ENCODE measurements at regions not wholly inside any gene's neighbourhood (a gene's known extent, or its start where the extent isn't known, plus 50 kb on each side); places are given as distances from the start of the nearest gene placed in this dataset.

DNA sequence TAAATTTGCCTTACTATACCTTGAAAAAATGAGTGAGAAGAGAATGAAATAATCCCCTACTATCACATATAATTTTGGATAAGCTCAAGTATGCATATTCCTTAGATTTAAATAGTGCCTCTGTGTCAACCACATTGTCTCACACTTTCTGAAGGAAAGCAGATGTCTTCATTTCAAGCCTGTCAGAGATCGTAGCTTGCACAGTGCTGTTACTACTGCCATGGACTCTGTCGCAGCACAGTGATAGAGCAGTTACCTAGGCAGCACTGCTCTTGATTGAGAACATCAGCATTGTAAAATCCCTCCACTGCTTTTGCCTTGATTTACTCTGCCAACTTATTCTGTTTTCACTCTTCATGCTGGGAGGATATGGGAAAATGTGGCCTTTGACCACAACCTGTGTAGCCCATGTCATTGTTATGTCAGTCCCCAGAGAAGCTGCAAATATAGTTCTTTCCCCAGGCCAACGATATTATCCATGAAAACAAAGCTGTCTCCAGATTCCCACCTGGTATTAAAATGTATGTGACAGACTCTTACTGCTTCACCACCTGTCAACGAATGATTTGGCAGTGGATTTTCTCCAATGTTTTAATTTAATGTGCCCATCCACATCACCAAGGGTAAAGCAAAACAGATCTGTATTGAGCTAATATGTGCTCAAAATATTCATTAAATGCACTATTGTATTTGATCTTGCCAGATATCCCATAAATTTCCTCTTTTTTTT is 675.7 kb downstream of the METTL4 start:
- no peaks in the 10 kb centered on the region for H3K27me3 ChIP-seq (ENCODE audit: control insufficient read depth, insufficient read depth, low read length, poor library complexity, severe bottlenecking)
- 92 to 93% methylated on average over 4 of the region's 4 CpGs for WGBS, 2 experiments
- no peak overlapping the region for H3K27ac ChIP-seq (ENCODE audit: insufficient read depth, low read depth, low read length, poor library complexity, severe bottlenecking)
- H3K9me3 ChIP-seq (ENCODE audit: control insufficient read depth, low read length) = no peaks in the 10 kb centered on the region
- H3K4me3 ChIP-seq (ENCODE audit: insufficient read depth, low read depth, low read length) = no peak overlapping the region
- H3K4me1 ChIP-seq (ENCODE audit: control insufficient read depth, insufficient read depth, low read length) = peaks cover 7% of the 10 kb centered on the region
- H3K36me3 ChIP-seq (ENCODE audit: control insufficient read depth, insufficient read depth, low read length) = no peaks in the 10 kb centered on the region

DNA sequence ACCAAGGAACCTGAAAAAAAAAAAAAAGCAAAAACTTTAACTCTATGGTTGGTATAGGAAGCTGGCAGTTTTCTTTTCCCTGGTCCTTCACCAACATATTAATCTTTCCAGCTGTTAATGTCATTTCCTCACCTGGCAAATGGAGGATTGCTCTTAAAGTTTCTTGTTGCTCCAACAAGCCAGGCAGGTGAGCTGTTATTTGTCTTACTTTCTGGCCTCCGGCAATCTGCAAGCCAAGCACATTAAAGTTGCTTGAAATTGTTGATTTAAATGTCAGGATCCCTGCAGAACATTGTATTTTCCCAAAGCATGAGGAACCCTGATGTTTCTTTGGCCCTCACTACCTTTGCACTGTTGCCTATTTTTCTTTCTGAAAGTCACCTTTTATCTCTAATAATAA is 664.9 kb downstream of the METTL4 start:
- WGBS, 2 experiments = 92 to 97% methylated on average over 1 of the region's 1 CpG
- Histone ChIP-seq H3K27ac (ENCODE audit: insufficient read depth, low read depth, low read length, poor library complexity, severe bottlenecking) (no peak overlapping the region), H3K4me1 (ENCODE audit: control insufficient read depth, insufficient read depth, low read length) (no peaks in the 10 kb centered on the region), H3K36me3 (ENCODE audit: control insufficient read depth, insufficient read depth, low read length) (no peaks in the 10 kb centered on the region), H3K4me3 (ENCODE audit: insufficient read depth, low read depth, low read length) (no peak overlapping the region), H3K27me3 (ENCODE audit: control insufficient read depth, insufficient read depth, low read length, poor library complexity, severe bottlenecking) (no peaks in the 10 kb centered on the region), H3K9me3 (ENCODE audit: control insufficient read depth, low read length) (no peaks in the 10 kb centered on the region)

DNA sequence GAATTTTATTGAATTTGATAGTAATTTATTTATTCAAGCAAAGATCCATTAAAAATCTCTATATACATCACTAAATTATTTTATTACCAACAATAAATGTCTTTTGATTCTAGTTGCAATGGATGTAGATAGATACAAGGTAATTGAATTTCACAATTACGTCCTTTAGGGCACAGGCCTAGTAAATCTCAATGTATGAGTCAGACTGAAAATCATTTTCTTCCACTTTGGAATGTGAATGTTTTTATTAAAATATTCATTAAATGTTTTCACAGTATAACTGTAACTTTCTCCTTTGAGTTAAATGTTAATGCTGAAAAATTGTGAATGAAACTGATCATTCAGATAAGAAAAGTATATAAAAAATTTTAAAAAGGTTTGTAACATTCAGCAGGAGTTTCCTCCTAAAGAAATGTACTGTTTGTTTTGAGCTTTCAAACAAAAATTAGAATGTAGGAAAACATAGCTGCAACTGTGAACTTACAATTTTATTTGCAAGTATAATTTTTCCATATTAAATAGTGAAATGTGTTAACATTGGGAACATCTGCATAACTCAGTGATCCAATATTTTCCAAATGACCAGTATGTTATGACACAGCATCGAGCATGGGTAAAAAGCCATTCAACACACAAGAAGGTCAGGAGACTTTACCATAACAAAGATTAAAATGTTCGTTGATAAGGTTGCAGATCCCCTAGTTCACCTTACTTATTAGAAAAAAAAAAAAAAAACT is 663.7 kb downstream of the METTL4 start:
- H3K27me3 ChIP-seq (ENCODE audit: control insufficient read depth, insufficient read depth, low read length, poor library complexity, severe bottlenecking) = no peaks in the 10 kb centered on the region
- H3K36me3 ChIP-seq (ENCODE audit: control insufficient read depth, insufficient read depth, low read length) = no peaks in the 10 kb centered on the region
- no peaks in the 10 kb centered on the region for H3K4me1 ChIP-seq (ENCODE audit: control insufficient read depth, insufficient read depth, low read length)
- H3K27ac ChIP-seq (ENCODE audit: insufficient read depth, low read depth, low read length, poor library complexity, severe bottlenecking) = no peak overlapping the region
- no peaks in the 10 kb centered on the region for H3K9me3 ChIP-seq (ENCODE audit: control insufficient read depth, low read length)
- WGBS, 2 experiments = 99 to 100% methylated on average over 1 to 3 of the region's 3 CpGs
- no peak overlapping the region for H3K4me3 ChIP-seq (ENCODE audit: insufficient read depth, low read depth, low read length)

DNA sequence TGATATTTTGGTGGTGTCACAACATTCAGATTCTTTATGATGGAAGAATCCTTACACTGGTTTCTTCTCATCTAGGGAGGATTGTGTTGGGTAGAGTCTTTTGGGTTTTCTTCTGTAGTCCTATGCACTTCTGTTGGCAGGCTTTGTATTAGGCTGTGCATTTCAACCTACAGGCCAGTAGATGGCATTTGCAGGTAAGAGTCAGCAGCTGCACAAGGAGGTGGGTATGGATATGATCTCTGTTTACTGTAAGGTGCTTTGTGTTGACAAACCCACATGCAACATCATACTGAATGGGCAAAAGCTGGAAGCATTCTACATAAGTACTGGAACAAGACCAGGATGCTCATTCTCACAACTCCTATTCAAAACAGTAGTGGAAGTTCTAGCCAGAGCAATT is 656.8 kb downstream of the METTL4 start:
- H3K27me3 ChIP-seq (ENCODE audit: control insufficient read depth, insufficient read depth, low read length, poor library complexity, severe bottlenecking) = no peaks in the 10 kb centered on the region
- H3K4me1 ChIP-seq (ENCODE audit: control insufficient read depth, insufficient read depth, low read length) = no peaks in the 10 kb centered on the region
- H3K27ac ChIP-seq (ENCODE audit: insufficient read depth, low read depth, low read length, poor library complexity, severe bottlenecking) = no peak overlapping the region
- H3K9me3 ChIP-seq (ENCODE audit: control insufficient read depth, low read length) = no peaks in the 10 kb centered on the region
- H3K4me3 ChIP-seq (ENCODE audit: insufficient read depth, low read depth, low read length) = no peak overlapping the region
- no peaks in the 10 kb centered on the region for H3K36me3 ChIP-seq (ENCODE audit: control insufficient read depth, insufficient read depth, low read length)

DNA sequence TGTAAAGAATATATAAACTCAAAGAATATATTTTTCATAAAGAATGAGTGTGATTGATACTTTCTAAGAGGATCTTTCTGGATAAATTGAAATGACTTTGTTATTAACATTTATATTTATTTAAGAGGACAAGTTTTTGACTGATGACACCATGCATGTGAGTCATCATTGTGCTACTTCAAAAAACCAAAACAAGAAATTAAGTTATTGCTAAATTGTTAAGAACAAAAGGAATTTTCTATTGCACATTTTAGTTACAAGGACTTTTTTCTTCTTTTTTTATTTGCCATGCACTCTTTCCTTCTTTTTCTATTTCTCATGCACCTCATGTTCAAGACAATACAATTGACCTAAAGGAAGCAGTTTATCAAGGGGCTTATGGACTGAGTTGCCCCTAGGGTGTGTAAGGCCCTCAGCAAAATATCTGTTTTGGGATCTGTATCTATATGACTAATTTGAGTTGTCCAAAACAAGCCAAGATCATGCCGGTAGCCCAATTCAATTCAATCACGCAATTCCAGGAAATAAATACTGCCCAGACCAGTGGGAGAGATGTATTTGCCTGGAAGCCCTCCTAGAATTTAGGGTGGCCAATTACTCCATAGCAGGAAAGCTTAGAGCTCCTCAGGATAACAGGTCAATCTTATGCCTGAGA is 654.3 kb downstream of the METTL4 start:
- Histone ChIP-seq H3K9me3 (ENCODE audit: control insufficient read depth, low read length) (no peaks in the 10 kb centered on the region), H3K4me1 (ENCODE audit: control insufficient read depth, insufficient read depth, low read length) (no peaks in the 10 kb centered on the region), H3K27ac (ENCODE audit: insufficient read depth, low read depth, low read length, poor library complexity, severe bottlenecking) (no peak overlapping the region), H3K27me3 (ENCODE audit: control insufficient read depth, insufficient read depth, low read length, poor library complexity, severe bottlenecking) (no peaks in the 10 kb centered on the region), H3K36me3 (ENCODE audit: control insufficient read depth, insufficient read depth, low read length) (no peaks in the 10 kb centered on the region), H3K4me3 (ENCODE audit: insufficient read depth, low read depth, low read length) (no peak overlapping the region)
- WGBS, 2 experiments = 76 to 89% methylated on average over 2 of the region's 2 CpGs

DNA sequence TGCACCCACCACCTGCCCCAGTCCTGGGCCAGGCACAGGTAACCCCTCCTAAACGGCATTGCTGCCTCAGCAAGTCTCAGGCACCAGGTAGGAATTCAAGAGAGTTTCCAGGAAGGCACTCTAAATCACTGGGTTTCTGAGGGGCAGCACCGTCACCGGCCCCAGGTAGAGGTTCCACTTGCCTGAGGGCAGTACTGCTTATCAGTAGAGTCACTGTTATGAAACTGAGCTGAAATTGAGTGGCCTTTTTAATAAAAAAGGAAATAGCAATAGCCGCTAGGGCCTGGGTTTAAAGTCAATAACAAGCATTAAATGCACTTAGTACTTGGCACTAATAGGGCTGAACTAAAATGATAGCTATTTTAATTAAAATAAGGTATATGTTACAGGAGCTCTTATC is 653.7 kb downstream of the METTL4 start:
- 94% methylated on average over 4 of the region's 4 CpGs for WGBS, 2 experiments
- no peaks in the 10 kb centered on the region for H3K27me3 ChIP-seq (ENCODE audit: control insufficient read depth, insufficient read depth, low read length, poor library complexity, severe bottlenecking)
- no peaks in the 10 kb centered on the region for H3K4me1 ChIP-seq (ENCODE audit: control insufficient read depth, insufficient read depth, low read length)
- H3K27ac ChIP-seq (ENCODE audit: insufficient read depth, low read depth, low read length, poor library complexity, severe bottlenecking) = no peak overlapping the region
- H3K4me3 ChIP-seq (ENCODE audit: insufficient read depth, low read depth, low read length) = no peak overlapping the region
- no peaks in the 10 kb centered on the region for H3K9me3 ChIP-seq (ENCODE audit: control insufficient read depth, low read length)
- H3K36me3 ChIP-seq (ENCODE audit: control insufficient read depth, insufficient read depth, low read length) = no peaks in the 10 kb centered on the region

DNA sequence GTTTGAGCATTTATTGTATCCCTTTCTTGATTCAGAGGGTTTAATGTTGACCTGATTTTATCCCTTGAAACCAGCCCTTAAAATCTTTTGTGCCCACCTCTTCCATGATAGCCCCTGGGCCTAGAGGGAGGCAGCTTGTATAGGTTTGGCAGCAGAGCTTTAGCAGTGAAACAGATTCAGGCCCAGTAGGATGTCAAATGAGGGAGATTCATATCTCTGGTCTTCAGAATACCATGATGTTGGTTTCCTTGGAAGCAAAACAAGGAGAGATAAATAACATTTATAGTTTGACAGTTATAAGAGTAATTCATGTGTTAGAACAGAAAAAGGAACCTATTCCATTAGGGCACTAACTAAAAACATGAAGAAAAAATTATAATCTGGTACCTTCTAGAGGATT is 649.2 kb downstream of the METTL4 start:
- Histone ChIP-seq H3K27ac (ENCODE audit: insufficient read depth, low read depth, low read length, poor library complexity, severe bottlenecking) (no peak overlapping the region), H3K4me3 (ENCODE audit: insufficient read depth, low read depth, low read length) (no peak overlapping the region), H3K9me3 (ENCODE audit: control insufficient read depth, low read length) (no peaks in the 10 kb centered on the region), H3K36me3 (ENCODE audit: control insufficient read depth, insufficient read depth, low read length) (no peaks in the 10 kb centered on the region), H3K4me1 (ENCODE audit: control insufficient read depth, insufficient read depth, low read length) (no peaks in the 10 kb centered on the region), H3K27me3 (ENCODE audit: control insufficient read depth, insufficient read depth, low read length, poor library complexity, severe bottlenecking) (no peaks in the 10 kb centered on the region)

DNA sequence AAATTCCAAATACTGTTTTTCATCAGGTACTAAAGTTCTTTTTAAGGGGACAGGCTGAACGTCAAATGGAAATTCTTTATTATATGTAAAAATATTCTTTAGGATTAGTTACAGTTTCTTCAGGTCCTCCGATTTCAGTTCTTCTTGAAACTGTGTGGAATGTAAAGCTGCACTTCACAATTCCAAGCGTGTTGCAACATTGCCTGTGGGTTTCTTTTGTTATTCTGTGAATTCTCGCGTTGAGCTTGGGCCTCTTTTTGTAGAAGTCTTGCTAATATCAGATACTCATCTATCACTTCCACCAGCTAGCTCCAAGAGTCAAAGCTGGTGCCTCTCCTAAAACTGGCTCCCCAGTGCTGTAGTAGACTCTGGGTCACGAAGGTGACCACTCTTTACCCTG is 642.6 kb downstream of the METTL4 start:
- WGBS, 2 experiments = 67 to 78% methylated on average over 5 of the region's 6 CpGs
- Histone ChIP-seq H3K4me1 (ENCODE audit: control insufficient read depth, insufficient read depth, low read length) (no peaks in the 10 kb centered on the region), H3K4me3 (ENCODE audit: insufficient read depth, low read depth, low read length) (no peak overlapping the region), H3K36me3 (ENCODE audit: control insufficient read depth, insufficient read depth, low read length) (no peaks in the 10 kb centered on the region), H3K27ac (ENCODE audit: insufficient read depth, low read depth, low read length, poor library complexity, severe bottlenecking) (no peak overlapping the region), H3K27me3 (ENCODE audit: control insufficient read depth, insufficient read depth, low read length, poor library complexity, severe bottlenecking) (no peaks in the 10 kb centered on the region), H3K9me3 (ENCODE audit: control insufficient read depth, low read length) (no peaks in the 10 kb centered on the region)

DNA sequence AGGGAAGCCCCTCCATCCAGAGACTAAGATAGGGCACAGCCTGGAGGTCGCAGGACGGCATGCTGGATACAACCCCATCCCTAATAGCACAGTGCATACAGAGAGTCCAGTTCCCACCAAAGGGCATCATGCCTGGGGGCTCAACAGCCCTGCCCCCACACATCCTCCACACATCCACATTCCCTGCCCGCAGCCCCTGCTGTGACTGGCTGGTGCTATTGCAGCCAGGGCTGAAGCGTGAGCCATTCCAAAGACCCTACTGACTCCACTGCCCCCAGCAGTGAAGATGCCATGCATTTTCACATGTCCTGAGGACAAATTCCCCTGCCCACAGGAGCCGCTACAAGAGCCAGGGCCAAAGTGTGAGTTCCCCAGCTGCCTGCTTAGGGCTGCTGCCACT is 641.6 kb downstream of the METTL4 start:
- no peaks in the 10 kb centered on the region for H3K36me3 ChIP-seq (ENCODE audit: control insufficient read depth, insufficient read depth, low read length)
- H3K27ac ChIP-seq (ENCODE audit: insufficient read depth, low read depth, low read length, poor library complexity, severe bottlenecking) = no peak overlapping the region
- H3K4me1 ChIP-seq (ENCODE audit: control insufficient read depth, insufficient read depth, low read length) = no peaks in the 10 kb centered on the region
- H3K4me3 ChIP-seq (ENCODE audit: insufficient read depth, low read depth, low read length) = no peak overlapping the region
- H3K9me3 ChIP-seq (ENCODE audit: control insufficient read depth, low read length) = no peaks in the 10 kb centered on the region
- 86 to 88% methylated on average over 5 of the region's 5 CpGs for WGBS, 2 experiments
- no peaks in the 10 kb centered on the region for H3K27me3 ChIP-seq (ENCODE audit: control insufficient read depth, insufficient read depth, low read length, poor library complexity, severe bottlenecking)
